Astrocyte (in vitro differentiated cells and primary cell): ENCODE measurements at regions not wholly inside any gene's neighbourhood (a gene's known extent, or its start where the extent isn't known, plus 50 kb on each side); places are given as distances from the start of the nearest gene placed in this dataset.
"Not testable (repeated sequence)": the region's sequence is repeated elsewhere in the genome, so short reads cannot be mapped to it uniquely, and the experiment has no call there.

Experiments used
- CTCF ChIP-seq: IDR thresholded peaks from 2 replicates; pipeline ENCODE4 v1.5.1; 2011; ENCODE audit warnings: low read depth, mild to moderate bottlenecking, inconsistent platforms, low read length, moderate library complexity; ENCODE audit not compliant: insufficient read depth
- EZH2 ChIP-seq: IDR thresholded peaks from 2 replicates; pipeline ENCODE4 v1.6.1; 2012; ENCODE audit warnings: mild to moderate bottlenecking, low read length, inconsistent platforms; ENCODE audit not compliant: insufficient read depth

- TF ChIP-seq CTCF, EZH2: not testable (repeated sequence)
Measured at GRCh38 chr2:111509225-111509869, 374.6 kb downstream of the ANAPC1 start.
